Left colon (tissue), 2 donors: ENCODE measurements at regions not wholly inside any gene's neighbourhood (a gene's known extent, or its start where the extent isn't known, plus 50 kb on each side); places are given as distances from the start of the nearest gene placed in this dataset.
"Not testable (repeated sequence)": the region's sequence is repeated elsewhere in the genome, so short reads cannot be mapped to it uniquely, and the experiment has no call there.

Source experiments
- ATAC-seq: fragments of 200-7000 bp; cut with Tn5 transposase; one replicate; pipeline ENCODE4 v1.9.1; 2020; ENCODE audit warnings: mild to moderate bottlenecking, moderate library complexity
- DNase-seq, 2 donors: peaks; one replicate each; pipeline ENCODE4 v3.0.0-alpha.2; 2020
- intact Hi-C, 2 donors: fragments of 100-400 bp; cut with DNase I in 1 of 2; cut with micrococcal nuclease in 1 of 2; formaldehyde crosslinking; loops; one replicate each; pipeline versions ENCODE4 v1.11.2 to v1.14.0; 2022; cut with DNase I, micrococcal nuclease
- donor health status: DM: no; HTN: no; CAD: no.
- donor health status: DM: yes; HTN: yes; CAD: no.

- ATAC-seq, intact Hi-C loops, DNase-seq: not testable (repeated sequence)
These were observed 270.1 kb upstream of the PREP start for GRCh38 chr6:105672856-105673538.

GRCh38 chr6:105669232-105669631, 266.4 kb upstream of the PREP start:
- intact Hi-C loops = no loop called here
- ATAC-seq (no peak), DNase-seq (no peak)

GRCh38 chr6:105667056-105667455, 264.2 kb upstream of the PREP start:
- intact Hi-C loops = no loop called here

GRCh38 chr6:105664931-105665330, 262.0 kb upstream of the PREP start:
- no peak for DNase-seq
- intact Hi-C loops = no loop called here
- ATAC-seq = no peak

More at GRCh38 chr6:105667056-105667455, 264.2 kb upstream of the PREP start:
- no peak for ATAC-seq
- no peak for DNase-seq

- ATAC-seq = no peak
These were observed 249.1 kb upstream of the PREP start for GRCh38 chr6:105651969-105652368.

GRCh38 chr6:105650347-105650746, 247.5 kb upstream of the PREP start:
- DNase-seq = no peak
- intact Hi-C loops = no loop called here
- ATAC-seq = no peak

More at GRCh38 chr6:105651969-105652368, 249.1 kb upstream of the PREP start:
- intact Hi-C loops = no loop called here
- DNase-seq = no peak

GRCh38 chr6:105649192-105649591, 246.3 kb upstream of the PREP start:
- no peak for ATAC-seq
- intact Hi-C loops = no loop called here
- no peak for DNase-seq

- intact Hi-C loops = no loop called here
- no peak for ATAC-seq
- DNase-seq = no peak
These were observed 245.4 kb upstream of the PREP start for GRCh38 chr6:105648276-105648675.

- ATAC-seq (peak; percentile 26), DNase-seq (no peak)
- intact Hi-C loops = no loop called here
These were observed 243.5 kb upstream of the PREP start for GRCh38 chr6:105646391-105646867.

GRCh38 chr6:105645958-105646357, 243.1 kb upstream of the PREP start:
- no peak for DNase-seq
- ATAC-seq = no peak
- intact Hi-C loops = no loop called here

GRCh38 chr6:105645156-105645555, 242.3 kb upstream of the PREP start:
- no peak for DNase-seq
- no peak for ATAC-seq
- intact Hi-C loops = no loop called here

GRCh38 chr6:105644691-105645090, 241.8 kb upstream of the PREP start:
- no peak for ATAC-seq
- intact Hi-C loops = no loop called here
- DNase-seq = no peak

GRCh38 chr6:105644073-105644489, 241.2 kb upstream of the PREP start:
- DNase-seq (no peak), ATAC-seq (no peak)
- intact Hi-C loops = no loop called here

GRCh38 chr6:105642708-105643107, 239.8 kb upstream of the PREP start:
- no peak for ATAC-seq
- intact Hi-C loops = no loop called here
- DNase-seq = no peak

- intact Hi-C loops = no loop called here
- DNase-seq (no peak), ATAC-seq (no peak)
These were observed 238.6 kb upstream of the PREP start for GRCh38 chr6:105641504-105641903.

GRCh38 chr6:105639124-105639523, 236.2 kb upstream of the PREP start:
- intact Hi-C loops = no loop called here
- no peak for ATAC-seq
- no peak for DNase-seq

- intact Hi-C loops = no loop called here
- no peak for ATAC-seq
- no peak for DNase-seq
These were observed 230.9 kb upstream of the PREP start for GRCh38 chr6:105633814-105634213.

GRCh38 chr6:105628156-105628860, 225.4 kb upstream of the PREP start:
- ATAC-seq (no peak), DNase-seq (no peak)
- intact Hi-C loops = no loop called here

- no peak for DNase-seq
- no peak for ATAC-seq
- intact Hi-C loops = no loop called here
These were observed 223.6 kb upstream of the PREP start for GRCh38 chr6:105626295-105627158.

- no peak for ATAC-seq
- DNase-seq = no peak
- intact Hi-C loops = no loop called here
These were observed 221.1 kb upstream of the PREP start for GRCh38 chr6:105624021-105624420.
